Bone marrow (tissue), 2 donors: ENCODE measurements at regions not wholly inside any gene's neighbourhood (a gene's known extent, or its start where the extent isn't known, plus 50 kb on each side); places are given as distances from the start of the nearest gene placed in this dataset.

Experiments used
- DNase-seq, 2 donors: peaks; one replicate each; lab custom pipeline; 2025; lab: John Stamatoyannopoulos, UW

DNA sequence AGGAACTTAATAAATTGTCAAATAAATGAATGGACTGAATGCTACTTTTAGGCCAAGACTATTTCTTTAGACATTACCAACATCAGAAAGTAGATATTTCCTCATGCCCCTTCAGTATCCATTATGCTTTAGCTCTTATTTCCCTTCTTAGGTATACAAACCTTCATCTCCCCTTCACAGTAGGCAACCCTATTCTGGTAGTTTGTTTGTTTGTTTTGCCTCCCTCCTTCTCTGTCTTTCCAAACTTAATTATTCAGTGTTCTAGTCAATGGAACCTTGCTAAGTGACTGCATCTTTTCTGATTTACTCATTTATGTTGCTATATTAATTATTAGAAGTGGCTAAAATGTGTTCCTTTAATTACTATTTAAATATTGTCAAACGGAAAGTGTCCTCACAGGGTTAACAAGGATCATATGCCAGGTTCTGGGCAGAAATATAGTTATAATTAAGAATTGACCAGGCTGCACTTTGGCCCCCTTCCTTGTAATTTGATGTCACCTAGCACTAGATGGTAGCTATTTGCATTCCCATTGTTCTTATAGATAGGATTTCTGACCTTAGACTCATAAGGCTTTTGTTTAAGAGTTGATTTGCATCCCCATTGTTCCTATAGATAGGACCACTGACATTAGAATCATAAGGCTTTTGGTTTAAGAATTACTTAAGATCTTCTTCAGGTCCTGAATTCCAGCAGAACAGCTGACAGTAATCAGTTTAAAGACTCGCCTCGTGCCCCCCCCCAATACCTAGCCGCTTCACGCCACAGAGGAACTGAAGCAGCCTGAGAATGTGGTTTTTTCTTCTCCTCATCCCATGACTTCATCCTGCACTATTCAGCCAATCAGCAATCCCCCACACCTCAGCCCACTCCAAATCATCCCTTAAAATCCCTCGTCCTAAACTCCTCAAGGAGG lies 84.4 kb upstream of the NUDT12 start:
- no peak for DNase-seq

DNA sequence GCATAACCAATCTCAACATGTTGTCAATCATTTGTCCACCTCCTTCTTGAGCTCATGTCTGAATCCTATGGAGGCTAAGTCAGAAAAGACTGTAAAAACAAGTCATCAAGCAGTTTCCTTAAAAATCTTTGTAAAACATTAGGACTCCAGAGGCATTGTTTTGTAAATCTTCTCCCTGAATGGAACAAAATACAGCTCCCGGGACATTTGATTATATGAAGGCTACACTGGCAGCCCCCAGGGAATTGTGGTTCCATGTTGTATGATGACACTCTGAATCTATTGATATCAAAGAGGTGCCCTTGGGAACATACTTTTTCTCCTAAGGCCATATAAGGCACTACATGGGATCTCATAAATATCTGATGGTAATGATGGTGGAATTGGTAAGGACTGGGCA lies 83.2 kb upstream of the NUDT12 start:
- no peak for DNase-seq

DNA sequence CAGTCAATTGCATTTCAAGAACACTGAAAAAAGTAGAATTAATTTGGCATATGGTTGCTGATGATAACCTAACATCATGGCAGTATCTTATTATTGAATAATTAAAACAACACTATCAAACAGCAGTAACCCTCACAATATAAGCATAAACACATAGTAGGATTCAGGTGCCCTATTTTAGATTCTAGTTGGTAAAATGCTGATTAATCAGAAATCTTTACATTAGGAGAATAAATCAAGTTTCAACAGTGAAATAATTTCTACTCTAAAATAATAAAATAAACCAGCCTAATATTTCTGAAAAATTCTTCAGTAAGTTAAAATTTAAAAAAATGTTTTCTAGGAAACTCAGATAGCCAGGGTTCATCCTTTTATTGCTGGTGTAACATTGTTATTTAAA lies 76.4 kb upstream of the NUDT12 start:
- no peak for DNase-seq

DNA sequence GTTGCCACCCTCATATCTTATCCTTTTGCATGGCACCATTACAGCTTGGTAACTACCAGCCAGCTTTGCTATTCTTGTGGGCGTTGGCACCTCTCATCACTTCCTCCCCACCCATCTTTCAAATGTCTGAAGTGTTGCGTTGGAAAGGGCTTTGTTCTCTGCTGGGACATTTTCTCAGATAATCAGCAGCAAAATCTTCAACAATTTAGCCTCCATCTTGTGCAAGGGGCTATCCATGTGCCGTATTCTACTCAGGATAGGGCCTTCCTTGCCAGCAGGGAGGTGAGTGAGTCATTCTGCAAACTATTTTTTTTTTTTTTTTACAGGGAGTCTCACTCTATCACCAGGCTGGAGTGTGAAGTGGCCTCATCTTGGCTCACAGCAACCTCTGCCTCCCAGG lies 62.1 kb upstream of the NUDT12 start:
- no peak for DNase-seq

DNA sequence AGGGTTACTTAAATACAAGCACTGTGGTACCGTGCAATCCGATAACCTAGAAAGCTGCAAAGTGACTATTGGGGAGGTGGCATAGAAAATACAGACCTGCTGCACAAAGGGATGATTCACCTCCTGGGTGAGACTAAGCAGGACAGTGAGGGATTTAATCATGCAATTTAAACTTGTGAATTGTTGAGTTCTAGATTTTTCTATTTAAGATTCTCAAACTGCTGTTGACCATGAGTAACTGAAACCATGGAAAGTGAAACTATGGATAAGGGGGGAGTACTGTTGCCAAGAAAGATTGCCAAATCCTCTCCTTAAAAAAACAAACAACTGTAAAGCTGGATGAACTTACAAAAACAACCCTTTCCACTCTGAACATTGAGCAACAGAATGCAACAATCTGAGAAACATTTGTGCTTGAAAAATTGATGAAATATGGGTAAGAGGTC lies 61.5 kb upstream of the NUDT12 start:
- no peak for DNase-seq

DNA sequence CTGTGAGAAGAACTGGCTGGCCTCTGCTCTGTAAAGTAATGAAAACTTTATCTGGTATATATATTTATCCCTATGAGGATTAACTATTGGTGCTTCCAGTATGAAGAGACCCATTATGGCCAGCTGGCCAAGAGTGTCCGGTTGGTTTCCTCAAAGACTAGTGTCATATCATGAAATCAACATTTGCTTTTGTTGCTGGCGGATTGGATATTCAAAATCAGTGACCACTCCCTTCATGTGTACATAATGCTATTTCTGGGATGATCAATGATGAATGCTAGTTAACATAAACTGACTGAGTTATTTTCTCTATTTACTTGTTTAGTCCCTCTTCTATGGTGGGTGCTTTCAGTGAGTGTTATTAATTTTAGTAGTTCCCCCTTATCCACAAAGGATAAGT lies 60.8 kb upstream of the NUDT12 start:
- DNase-seq = no peak

DNA sequence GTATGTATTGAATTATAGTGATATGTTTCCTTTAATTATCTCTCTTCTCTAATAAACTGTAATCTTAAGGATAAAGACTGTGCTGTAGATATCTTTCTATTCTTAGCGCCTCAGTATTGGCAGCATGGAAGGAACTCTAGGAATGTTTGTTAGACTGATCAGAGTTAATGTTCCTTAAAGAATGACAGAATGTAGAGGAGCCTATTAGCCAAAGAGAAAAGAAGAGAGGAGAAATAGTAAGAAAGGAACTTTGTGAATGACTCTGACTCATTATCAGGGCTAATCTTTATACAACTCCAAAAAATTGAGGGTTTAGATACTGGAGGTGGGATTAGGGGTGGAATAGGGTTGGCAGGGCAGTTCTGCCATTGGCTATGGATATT lies 59.0 kb upstream of the NUDT12 start:
- no peak for DNase-seq

DNA sequence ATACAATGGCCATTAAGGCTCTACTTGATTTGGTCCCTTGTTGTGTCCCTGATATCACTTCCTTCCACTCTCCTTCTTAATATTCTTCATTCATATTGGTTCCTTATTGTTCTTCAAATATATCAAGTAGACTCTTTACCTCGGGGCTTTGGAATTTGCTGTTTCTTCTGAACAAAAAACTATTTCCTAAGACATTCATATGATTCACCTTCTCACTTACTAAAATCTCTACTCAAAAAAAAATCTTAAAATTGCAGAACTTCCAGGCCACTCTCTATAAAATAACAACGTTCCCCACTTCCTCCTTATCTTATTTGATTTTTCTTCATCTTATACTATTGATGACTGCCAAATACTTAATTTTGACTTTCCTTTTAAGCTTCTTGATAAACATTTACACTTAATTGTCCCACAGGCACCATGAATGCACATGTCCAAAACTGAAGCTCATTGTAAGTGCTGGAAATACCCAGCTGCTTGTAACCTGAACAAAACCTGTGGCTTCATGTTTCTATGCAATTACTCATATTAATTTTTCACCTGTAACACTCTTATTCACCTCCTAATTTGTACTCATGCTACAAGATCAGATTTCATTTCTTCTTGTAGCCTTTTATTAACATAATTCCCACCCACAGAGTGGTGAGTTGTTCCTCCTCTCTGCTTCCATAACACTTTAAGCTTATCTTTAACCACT lies 58.4 kb upstream of the NUDT12 start:
- DNase-seq = no peak

DNA sequence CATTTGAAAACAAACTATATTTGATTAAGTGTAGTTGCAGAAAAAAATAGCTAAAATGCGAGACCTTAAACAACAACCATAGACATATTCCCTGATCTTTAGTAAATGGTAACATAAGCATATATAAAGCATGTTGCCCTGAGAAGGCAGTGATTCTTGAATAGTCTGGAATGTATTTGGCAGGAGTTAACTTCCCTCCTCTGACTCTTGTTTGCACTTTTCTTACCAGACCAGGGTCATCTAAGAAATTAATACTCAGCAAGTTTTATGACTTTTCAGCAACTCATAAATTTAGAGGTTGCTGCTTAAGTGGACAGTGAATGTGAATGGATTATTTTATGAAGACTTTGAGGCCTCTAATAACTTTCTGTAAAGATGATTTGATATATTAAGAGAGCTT lies 55.3 kb upstream of the NUDT12 start:
- no peak for DNase-seq

DNA sequence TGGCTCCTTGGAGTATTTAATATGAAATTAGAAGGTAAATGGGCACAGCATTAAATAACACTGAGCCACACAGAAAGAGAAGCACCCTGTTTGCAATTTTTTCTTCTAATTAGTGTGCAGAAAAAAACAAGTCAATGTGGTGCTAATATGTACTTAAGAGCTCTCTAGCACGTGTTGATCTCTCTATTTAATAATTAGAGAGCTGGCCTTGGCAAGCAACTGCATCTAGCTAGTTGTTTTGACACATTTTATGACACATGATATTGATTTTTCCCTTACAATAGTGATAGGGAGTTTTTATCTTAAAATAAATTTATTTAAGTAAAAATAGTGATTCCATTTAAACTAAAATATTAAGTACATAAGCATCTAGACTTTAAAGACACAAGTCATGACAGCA lies 54.5 kb upstream of the NUDT12 start:
- no peak for DNase-seq

DNA sequence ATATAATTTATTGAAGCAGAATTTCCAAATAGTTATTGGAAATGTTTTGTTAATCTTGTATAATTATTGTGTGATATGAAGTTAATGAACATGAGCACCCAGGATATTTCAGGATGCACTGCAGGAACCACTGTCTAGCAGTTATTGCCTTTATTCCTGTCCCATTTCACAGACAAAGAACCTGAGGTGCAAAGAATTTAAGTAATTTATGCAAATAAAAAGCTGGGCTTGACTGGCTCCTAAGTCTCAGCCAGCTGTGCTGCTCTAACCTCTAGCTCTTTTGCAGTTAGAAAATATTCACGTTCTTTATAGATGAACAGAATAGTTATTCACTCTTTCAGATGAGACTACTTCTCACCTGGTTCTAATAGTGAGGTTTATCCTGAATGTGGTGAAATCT lies 50.0 kb upstream of the NUDT12 start:
- no peak for DNase-seq
